LNCAP (cell line): ENCODE measurements at regions not wholly inside any gene's neighbourhood (a gene's known extent, or its start where the extent isn't known, plus 50 kb on each side); places are given as distances from the start of the nearest gene placed in this dataset.

Experiments used
- CTCF ChIP-seq: fragments of 450-650 bp; IDR thresholded peaks from 2 replicates; pipeline ENCODE4 v1.5.1; 2017; ENCODE audit warnings: mild to moderate bottlenecking

- TF ChIP-seq CTCF = no peak
These were observed 72.8 kb upstream of the PPM1H start for GRCh38 chr12:63007726-63008125.

GRCh38 chr12:63006536-63006935, 71.6 kb upstream of the PPM1H start:
- no peak for TF ChIP-seq CTCF

GRCh38 chr12:63005382-63005781, 70.4 kb upstream of the PPM1H start:
- TF ChIP-seq CTCF = no peak

GRCh38 chr12:63003223-63003819, 68.4 kb upstream of the PPM1H start:
- TF ChIP-seq CTCF = no peak

GRCh38 chr12:62998454-62998853, 63.5 kb upstream of the PPM1H start:
- TF ChIP-seq CTCF = no peak

GRCh38 chr12:62995097-62995496, 60.1 kb upstream of the PPM1H start:
- no peak for TF ChIP-seq CTCF

GRCh38 chr12:62986844-62987243, 51.9 kb upstream of the PPM1H start:
- no peak for TF ChIP-seq CTCF
